GM10266 (cell line): ENCODE measurements at regions not wholly inside any gene's neighbourhood (a gene's known extent, or its start where the extent isn't known, plus 50 kb on each side); places are given as distances from the start of the nearest gene placed in this dataset.

Experiments
- DNase-seq: peaks from one replicate; pipeline ENCODE4 v3.0.0; 2012; ENCODE audit errors: extremely low spot score
- CTCF ChIP-seq: IDR thresholded peaks from 2 replicates; pipeline ENCODE4 v1.5.1; 2012; ENCODE audit warnings: mild to moderate bottlenecking, low read depth; ENCODE audit not compliant: control insufficient read depth, insufficient read depth; ENCODE audit errors: missing control alignments

DNA sequence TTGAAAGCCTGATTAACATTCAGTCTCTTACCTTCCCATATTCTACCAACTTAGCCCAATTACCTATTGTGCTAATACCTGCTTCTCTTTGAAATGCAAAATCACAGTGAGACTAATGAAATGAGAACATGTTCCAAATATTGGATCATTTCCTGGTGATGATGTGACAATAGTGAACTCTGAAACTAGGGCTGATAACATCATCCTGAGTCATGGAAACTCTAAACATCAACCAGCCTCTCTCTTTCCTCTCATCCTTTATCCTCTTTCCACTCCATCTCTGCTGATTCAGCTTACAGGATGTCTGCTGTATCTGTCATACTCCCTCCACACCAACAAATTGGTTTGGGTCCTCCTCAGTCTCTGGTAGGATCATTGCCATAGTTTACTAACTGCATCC is 98.8 kb upstream of the NCKAP5 start:
- no peak for TF ChIP-seq CTCF
- no peak for DNase-seq

DNA sequence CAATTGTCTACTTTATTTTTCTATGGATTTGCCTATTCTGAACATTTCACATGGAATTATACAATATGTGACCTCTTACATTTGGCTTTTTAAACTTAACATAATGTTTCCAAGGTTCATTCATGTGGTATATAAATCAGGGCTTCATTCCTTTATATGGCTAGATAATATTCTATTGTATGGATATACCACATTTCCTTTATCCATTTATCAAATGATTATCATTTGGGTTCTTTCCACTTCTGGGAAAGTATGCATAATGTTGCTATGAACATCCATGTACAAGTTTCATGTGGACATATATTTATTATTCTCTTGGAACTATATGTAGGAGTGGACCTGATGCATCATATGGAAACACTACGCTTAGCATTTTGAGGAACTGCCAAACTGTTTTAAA is 99.7 kb upstream of the NCKAP5 start:
- TF ChIP-seq CTCF = no peak

GRCh38 chr2:133668547-133668946 is 100.3 kb upstream of the NCKAP5 start:
- no peak for TF ChIP-seq CTCF
- DNase-seq = no peak

More for the DNA sequence above, 99.7 kb upstream of the NCKAP5 start:
- DNase-seq = no peak

DNA sequence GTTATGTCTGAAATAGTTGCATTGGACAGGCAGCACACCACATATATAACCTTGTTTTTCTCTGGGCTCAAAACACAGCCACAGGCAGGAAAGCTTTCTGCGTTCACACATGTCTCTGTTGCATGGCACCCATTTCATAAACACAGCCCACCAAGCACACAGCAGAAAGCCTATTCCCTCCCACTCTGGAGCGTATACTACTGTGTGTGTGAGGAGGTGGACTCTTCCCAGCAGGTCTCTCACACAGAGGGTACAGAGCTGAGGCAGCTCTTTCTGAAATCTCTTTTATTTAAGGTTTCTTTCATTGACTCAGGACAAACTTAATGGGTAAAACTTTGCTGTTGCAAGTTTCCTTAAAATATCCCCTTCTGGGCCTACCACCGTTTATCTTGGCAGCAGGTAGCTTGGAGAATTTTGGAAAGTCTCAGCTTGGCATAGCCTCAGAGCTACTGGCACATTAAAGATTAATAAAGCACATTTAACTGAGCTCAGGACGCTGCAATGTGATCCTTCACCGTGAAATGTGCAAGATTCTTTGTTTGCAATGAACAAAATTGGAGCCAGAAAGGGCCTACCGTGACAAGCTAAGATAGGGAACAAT is 105.1 kb upstream of the NCKAP5 start:
- no peak for TF ChIP-seq CTCF
- no peak for DNase-seq

DNA sequence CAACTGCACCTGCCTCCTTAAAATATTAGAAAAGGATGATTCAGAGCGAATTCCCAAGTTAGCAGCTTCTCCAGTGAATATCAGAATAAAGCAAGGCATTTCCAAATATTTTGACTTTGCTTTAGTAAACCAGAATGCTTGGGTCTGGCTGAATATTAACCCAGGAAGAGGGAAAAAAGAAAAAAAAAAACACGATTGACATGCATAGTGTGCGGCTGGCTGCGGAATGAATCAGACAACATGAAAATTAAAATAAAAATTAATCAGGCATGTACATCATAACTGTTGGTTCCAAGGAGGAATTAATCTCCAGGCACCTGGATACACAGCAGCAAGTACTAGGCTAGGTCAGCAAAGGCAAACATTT is 105.8 kb upstream of the NCKAP5 start:
- no peak for DNase-seq
- TF ChIP-seq CTCF = no peak

DNA sequence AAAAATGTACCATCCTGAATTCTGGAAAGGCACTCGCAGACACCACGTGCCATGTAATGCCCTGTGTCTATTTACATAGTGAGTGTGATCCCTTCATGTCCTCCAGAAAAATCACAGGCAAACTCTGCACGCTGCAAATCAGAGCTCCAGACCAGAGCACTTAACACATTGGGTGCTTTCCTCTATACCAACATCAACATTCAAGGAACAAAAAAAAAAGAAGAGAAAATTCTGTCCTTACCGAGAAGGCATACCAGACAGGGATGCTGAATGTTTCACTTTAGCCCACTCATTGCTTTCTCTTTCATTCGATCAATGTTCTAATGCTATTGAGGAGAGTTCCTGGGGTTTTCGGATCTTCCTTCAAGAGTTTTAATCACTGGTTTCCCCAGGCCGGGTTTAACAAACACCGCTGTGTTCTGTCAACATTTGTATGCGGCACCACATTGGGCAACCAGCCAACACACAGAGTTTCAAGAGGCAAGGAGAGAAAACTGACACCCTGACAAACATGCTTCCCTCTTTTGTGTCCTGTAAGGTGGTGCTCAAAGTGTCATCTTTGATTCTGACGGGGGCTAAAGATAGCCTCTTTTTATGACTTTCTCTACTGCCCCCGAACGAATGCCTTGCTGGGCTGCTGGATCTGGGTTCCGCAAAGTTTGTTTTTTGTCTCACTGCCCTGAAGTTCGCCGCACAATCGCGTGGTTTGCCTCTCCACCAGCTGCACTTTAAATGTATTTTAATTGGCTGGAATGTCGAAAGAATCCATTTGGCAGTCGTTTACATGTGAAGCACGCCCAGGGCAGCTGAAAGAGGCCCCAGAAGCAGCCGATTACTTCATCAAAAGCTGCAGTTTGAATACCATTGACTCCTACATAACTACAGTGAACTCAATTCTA is 106.4 kb upstream of the NCKAP5 start:
- TF ChIP-seq CTCF = no peak
- DNase-seq = no peak

GRCh38 chr2:133676392-133677130 is 108.3 kb upstream of the NCKAP5 start:
- TF ChIP-seq CTCF = no peak
- no peak for DNase-seq
